Muscle of arm (tissue), 1 donor: ENCODE measurements at regions not wholly inside any gene's neighbourhood (a gene's known extent, or its start where the extent isn't known, plus 50 kb on each side); places are given as distances from the start of the nearest gene placed in this dataset.
"Not testable (repeated sequence)": the region's sequence is repeated elsewhere in the genome, so short reads cannot be mapped to it uniquely, and the experiment has no call there.

ENCODE experiments used
- DNase-seq: peaks from one replicate; pipeline ENCODE4 v3.0.0-alpha.2; 2013

- no peak for DNase-seq
Measured at GRCh38 chr4:83920375-83920774, 384.5 kb downstream of the GPAT3 start.

DNA sequence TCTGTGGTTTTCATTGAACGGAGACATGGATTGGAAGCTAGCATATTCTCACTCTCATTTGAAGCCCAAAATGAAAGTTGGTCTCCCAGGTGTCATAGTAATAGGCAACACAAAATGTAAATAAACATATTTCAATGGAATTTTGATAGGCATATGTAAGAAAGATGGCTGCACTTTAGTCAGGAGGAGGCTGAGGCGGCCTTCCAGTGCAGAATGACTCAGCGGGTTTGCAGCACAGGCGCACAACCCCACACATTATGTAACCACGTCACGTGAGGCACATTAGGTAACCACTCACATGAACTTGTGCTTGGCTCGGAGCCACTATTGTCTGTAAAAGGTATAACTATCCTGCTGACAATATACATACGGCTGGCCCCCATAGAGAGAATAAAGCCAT lies 381.7 kb downstream of the GPAT3 start:
- no peak for DNase-seq

DNA sequence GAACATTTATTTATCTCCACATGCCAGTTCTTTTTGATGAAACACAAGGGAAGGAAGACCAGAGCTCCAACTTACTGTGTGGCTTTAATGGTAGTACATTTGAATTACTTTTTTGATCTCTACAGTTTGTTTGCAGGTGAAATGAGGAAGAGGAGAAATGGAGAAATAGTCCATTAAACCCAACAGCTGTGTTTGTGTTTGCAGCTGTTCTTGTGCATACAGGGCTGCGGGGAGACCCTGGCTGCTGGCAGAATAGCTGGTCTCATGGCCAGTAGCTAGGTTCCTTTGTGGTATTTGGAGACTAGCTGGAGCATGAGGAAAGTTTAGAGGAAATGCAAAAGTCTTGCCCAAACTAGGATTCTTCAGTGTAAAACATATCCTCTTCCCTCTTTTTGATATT lies 374.8 kb downstream of the GPAT3 start:
- DNase-seq = no peak

- no peak for DNase-seq
Measured at GRCh38 chr4:83906561-83906960, 370.7 kb downstream of the GPAT3 start.

GRCh38 chr4:83905952-83906351 lies 370.0 kb downstream of the GPAT3 start:
- no peak for DNase-seq

DNA sequence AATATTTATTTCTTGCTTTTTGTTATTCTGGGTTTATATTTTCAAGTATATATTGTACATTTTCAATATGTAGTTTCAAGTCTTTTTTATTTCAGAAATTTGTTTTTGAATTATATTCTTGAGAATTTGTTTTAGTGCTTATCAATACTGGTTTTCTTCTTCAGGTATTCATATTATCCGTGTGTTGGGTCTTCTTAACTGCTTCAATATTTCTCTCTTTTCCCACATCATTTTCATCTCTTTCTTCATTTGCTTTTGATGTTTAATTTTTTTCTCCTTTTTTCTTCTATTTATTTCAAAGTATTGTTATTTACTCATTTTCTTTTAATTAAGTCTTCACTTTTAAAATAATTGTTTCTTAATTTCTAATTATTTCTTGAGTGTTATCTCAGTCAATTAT lies 367.8 kb downstream of the GPAT3 start:
- not testable (repeated sequence) for DNase-seq

- no peak for DNase-seq
Measured at GRCh38 chr4:83894831-83895230, 358.9 kb downstream of the GPAT3 start.

DNA sequence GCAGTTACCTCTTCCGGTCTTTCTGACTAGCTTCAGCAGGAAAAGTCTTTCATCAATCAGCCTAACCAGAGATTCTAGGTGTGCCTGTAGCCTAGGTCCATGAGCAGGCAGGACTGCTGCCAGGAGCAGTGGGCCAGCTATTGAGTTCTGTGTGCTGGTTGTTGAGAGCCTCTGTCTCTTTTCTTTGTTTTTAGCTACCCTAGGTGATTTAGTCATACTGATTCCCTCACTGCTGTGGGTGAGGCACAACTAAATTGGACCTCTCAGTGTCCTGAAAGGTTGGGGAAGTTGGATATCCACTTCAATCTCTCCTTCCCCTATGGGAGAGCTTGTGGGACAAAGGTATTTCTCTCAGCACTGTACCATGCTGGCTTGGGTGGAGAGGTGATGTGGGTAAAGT lies 354.9 kb downstream of the GPAT3 start:
- DNase-seq = no peak

DNA sequence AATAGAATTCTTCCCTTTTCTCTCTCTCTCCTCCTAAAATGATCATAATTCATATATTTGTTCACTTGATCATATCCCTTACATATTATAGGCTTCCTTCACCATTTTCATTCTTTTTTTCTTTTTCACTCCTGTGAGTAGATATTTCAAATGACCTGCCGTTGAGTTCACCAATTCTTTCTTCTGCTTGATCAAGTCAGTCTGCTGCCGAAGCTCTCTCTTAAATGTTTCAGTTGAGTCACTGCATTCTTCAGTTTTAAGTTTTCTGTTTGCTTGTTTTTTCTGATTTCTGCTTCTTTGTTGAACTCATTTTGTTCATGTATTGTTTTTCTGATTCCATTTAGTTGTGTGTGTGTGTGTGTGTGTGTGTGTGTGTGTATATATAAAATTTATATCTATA lies 354.3 kb downstream of the GPAT3 start:
- DNase-seq = no peak

GRCh38 chr4:83889802-83890201 lies 353.9 kb downstream of the GPAT3 start:
- no peak for DNase-seq

DNA sequence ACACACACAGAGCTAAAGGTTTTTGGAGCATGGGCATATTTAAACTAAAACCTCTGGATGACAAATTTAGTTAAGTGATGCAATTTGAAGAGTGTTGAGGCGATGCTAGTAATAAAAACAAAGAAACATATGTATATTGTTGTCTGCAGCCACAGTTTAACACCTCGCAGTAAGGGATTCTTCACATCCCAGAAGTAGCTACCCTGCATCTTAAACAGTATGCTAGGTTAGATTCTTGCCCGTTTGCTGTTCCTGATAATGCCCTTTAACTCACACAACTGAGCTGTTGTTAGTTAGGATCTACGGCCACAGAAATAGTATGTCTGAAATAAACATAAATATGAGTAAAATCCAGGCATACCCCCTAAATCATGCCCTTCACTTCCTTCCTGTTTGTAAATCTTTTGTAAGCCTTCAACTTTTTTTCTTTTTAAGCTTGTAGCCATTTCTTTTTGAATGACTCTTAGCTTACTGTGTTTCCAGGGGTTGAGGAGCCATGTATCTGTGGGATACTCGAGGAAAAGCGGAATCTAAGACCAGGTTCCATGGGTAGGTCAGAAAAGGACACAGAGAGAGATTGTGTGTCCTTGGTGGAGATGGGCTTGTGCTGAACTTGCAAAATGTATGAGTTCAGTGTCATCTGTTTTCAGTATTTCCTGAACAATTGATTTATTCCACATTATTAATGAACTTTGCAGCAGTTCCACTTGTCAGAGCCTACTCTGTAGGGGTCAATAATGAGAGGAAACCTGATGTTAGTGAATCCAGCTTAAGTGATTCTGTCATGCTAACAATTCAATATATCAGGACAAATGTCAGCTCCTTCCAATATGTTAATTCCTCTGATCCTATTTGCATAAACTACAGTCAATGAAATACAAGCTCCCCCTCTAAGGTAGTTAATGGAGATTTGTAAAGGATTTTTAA lies 349.6 kb downstream of the GPAT3 start:
- no peak for DNase-seq

- no peak for DNase-seq
Measured at GRCh38 chr4:83876047-83876446, 340.1 kb downstream of the GPAT3 start.

- DNase-seq = no peak
Measured at GRCh38 chr4:83875437-83875836, 339.5 kb downstream of the GPAT3 start.

DNA sequence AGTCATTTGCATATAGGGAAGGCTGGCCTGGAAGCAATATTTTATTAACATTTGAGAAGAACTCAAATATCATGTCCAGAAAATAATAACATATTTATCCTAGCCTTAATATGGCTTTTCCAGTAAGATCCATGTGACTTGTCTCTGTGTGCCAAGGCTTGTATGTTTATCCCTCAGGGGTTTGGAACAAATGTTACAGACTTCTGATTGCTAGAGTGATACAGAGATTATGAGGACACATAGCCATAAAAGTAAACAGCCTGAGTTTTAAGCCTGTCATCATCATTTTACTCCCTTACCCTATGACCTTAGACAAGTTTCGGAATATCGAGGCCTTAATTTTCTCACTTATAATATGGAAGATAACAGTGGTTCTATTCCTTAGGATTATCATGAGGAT lies 338.1 kb downstream of the GPAT3 start:
- DNase-seq = no peak

DNA sequence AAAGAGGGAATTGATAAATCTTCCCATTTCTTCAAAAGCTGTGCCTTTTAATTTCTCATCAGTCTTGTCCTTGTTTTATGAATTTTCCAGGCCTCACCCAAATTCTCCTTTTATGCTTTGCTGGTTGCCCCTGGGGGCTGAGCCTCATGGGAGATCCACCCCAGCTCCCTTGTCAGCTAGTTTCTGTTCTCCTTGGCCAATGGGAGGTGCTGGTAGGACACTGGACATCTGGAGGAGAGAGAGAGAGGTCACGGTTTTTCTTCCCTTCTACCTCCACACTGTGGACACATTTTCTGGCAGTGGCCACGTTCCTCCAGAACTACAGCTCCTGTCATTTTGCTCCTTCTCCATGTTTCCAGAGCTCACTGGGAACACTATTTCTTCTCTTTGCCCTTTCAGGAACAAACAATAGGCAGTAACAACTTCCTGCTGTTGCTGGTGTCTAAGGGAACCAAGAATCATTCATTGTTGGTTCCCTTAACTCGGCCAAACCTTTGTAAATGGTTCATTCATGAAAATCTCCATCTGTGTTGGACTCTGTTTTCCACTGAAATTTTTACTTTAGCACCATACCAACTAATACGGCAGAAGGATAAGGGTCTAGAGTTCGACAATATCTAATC lies 334.5 kb downstream of the GPAT3 start:
- DNase-seq = no peak

- no peak for DNase-seq
Measured at GRCh38 chr4:83866834-83867621, 331.1 kb downstream of the GPAT3 start.

DNA sequence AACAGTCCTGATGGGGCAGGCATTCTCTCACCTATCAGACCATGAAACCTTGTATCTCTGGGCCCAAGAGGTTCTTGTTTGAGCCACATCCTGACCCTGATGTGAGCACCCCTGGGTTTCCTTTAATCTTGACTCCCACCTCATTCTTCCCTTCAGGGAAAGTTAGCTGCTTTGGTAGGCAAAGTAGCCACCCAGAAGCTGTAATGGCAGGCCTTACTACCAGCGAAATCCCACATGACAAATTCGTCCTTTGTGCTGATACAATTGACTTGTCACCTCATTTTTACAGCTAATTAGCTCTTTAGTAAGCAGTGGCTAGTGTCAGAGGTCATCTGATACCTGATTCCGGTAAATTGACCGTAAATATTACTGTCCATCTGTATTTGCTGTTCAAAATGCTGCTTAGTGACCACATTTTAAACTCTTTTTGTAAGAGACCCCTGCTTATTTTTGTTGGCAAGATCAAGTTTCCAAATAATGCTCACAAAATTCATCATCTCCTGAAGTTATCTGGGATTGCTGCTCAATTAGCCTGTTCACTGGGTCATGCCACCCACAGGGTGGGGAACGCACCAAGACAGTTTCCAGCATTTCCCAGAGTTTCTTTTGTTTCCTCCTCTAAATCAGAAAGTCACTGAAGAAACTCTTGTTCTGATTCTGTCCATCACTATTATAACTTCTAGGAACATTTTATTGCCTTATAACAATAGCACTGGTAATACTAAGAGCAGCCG lies 329.7 kb downstream of the GPAT3 start:
- DNase-seq = no peak

- DNase-seq = no peak
Measured at GRCh38 chr4:83864097-83864817, 328.3 kb downstream of the GPAT3 start.

GRCh38 chr4:83862471-83862870 lies 326.6 kb downstream of the GPAT3 start:
- no peak for DNase-seq

DNA sequence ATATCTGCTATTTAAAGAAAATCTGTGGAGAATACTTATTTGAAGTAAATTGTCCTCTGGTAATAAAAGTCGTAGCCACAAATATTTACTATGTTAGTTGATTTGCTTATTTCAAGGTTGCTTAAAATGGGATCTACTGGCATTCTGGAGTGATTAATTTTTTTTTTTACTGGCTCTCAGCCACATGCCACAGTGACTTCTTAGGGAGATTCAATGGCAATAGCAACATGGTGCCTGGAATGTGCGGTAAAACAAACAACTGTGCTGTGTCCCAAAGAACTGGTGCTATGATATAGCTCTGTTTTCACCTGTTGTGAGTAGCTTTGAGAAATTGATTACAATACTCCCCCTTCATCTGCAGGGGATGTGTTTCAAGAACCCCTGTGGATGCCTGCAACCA lies 324.3 kb downstream of the GPAT3 start:
- DNase-seq = no peak

DNA sequence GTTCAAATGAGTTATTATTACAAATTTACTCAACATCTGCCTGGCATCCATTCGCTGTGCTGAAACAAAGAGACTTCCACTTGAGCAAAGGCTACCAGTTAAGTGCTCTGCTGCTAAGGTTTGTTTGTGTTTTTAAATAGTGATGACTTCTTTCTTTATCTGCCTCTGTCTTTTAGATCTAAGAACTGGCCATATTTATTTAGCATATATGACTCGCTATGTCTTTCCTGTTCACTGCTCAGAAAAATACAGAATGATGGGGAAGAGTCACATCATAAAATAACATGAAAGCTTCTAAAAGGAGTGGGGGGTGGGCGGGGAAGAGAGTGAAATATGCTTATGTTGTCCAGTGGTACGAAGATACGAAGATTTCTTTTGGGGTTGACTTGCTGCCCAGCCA lies 322.2 kb downstream of the GPAT3 start:
- DNase-seq = no peak
